WTC11 (cell line): ENCODE measurements at regions not wholly inside any gene's neighbourhood (a gene's known extent, or its start where the extent isn't known, plus 50 kb on each side); places are given as distances from the start of the nearest gene placed in this dataset.

Experiments
- ELF4 ChIP-seq: sonication (generic); formaldehyde crosslinking; IDR thresholded peaks from 2 replicates; pipeline ENCODE4 v1.8.1; 2022; ENCODE audit warnings: low read depth, mild to moderate bottlenecking, moderate library complexity, missing genetic modification reagents
- NR2C2 ChIP-seq: sonication (generic); formaldehyde crosslinking; IDR thresholded peaks from 2 replicates; pipeline ENCODE4 v1.8.0; 2022; ENCODE audit warnings: mild to moderate bottlenecking, missing genetic modification reagents
- ZNF671 ChIP-seq: fragments of 250-450 bp; sonication (Bioruptor Pico); IDR thresholded peaks from 2 replicates; pipeline ENCODE4 v1.8.0; 2021; ENCODE audit warnings: mild to moderate bottlenecking
- TF ChIP-seq, protein P1 (sequence below): sonication (generic); formaldehyde crosslinking; IDR thresholded peaks from 2 replicates; pipeline ENCODE4 v1.8.0; 2022; ENCODE audit warnings: mild to moderate bottlenecking, missing genetic modification reagents
- TF ChIP-seq, protein P2 (sequence below): fragments of 200-600 bp; IDR thresholded peaks from 2 replicates; pipeline ENCODE4 v1.8.0; 2022; ENCODE audit warnings: antibody characterized with exemption

DNA sequence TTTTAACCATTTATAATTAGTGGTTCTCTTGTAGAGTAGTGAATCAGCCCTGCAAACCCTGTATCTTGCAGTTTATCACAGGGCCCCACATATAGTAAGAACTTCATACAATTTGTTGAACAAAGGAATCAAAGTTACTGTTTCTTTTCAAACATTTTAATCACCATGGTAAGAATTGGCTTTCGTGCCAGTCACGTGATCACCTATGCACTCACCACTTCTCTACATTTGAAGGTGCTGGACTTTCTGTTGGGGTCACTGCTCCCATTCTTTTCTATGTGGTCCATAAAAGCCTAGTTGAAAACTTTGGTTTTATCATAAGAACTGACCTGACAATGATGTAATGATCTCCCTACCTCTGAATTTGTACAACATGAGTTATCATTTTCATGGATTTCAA lies 426.4 kb upstream of the CPEB2 start:
- TF ChIP-seq ZNF671 (CRISPR knock-in tag): no peak
- TF ChIP-seq, protein P1, sequence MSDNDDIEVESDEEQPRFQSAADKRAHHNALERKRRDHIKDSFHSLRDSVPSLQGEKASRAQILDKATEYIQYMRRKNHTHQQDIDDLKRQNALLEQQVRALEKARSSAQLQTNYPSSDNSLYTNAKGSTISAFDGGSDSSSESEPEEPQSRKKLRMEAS (CRISPR knock-in tag): no peak
- TF ChIP-seq, protein P2, sequence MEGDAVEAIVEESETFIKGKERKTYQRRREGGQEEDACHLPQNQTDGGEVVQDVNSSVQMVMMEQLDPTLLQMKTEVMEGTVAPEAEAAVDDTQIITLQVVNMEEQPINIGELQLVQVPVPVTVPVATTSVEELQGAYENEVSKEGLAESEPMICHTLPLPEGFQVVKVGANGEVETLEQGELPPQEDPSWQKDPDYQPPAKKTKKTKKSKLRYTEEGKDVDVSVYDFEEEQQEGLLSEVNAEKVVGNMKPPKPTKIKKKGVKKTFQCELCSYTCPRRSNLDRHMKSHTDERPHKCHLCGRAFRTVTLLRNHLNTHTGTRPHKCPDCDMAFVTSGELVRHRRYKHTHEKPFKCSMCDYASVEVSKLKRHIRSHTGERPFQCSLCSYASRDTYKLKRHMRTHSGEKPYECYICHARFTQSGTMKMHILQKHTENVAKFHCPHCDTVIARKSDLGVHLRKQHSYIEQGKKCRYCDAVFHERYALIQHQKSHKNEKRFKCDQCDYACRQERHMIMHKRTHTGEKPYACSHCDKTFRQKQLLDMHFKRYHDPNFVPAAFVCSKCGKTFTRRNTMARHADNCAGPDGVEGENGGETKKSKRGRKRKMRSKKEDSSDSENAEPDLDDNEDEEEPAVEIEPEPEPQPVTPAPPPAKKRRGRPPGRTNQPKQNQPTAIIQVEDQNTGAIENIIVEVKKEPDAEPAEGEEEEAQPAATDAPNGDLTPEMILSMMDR: no peak
- TF ChIP-seq NR2C2: no peak
- TF ChIP-seq ELF4 (CRISPR knock-in tag): no peak
